PFSK-1 (cell line): ENCODE measurements at regions not wholly inside any gene's neighbourhood (a gene's known extent, or its start where the extent isn't known, plus 50 kb on each side); places are given as distances from the start of the nearest gene placed in this dataset.

Source experiments
- FOXP2 ChIP-seq: optimal IDR thresholded peaks from 2 replicates; pipeline ENCODE3; 2011; ENCODE audit warnings: borderline replicate concordance, control low read depth, inconsistent platforms; ENCODE audit not compliant: insufficient read depth; ENCODE audit errors: extremely low read length, extremely low read depth
- POLR2AphosphoS5 ChIP-seq: IDR thresholded peaks from 2 replicates; pipeline ENCODE4 v1.6.1; 2012; ENCODE audit warnings: low read depth, mild to moderate bottlenecking, control low read depth, low read length, moderate library complexity
- SIN3A ChIP-seq: IDR thresholded peaks from 2 replicates; pipeline ENCODE4 v1.6.1; 2012; ENCODE audit warnings: mild to moderate bottlenecking, low read length, moderate library complexity, borderline replicate concordance; ENCODE audit not compliant: insufficient read depth
- TAF1 ChIP-seq: IDR thresholded peaks from 2 replicates; pipeline ENCODE4 v1.6.1; 2012; ENCODE audit warnings: low read length, control low read depth, borderline replicate concordance; ENCODE audit not compliant: insufficient read depth
- TF ChIP-seq, protein P1 (sequence below), 2 experiments: IDR thresholded peaks; 2 replicates each; pipeline versions ENCODE4 v1.6.1 to v1.8.0; 2011 to 2012; ENCODE audit warnings: low read depth in 2 of 2, low read length in 2 of 2, control low read depth in 1 of 2, inconsistent platforms in 1 of 2, mild to moderate bottlenecking in 1 of 2, moderate library complexity in 1 of 2; ENCODE audit not compliant: insufficient read depth in 1 of 2

DNA sequence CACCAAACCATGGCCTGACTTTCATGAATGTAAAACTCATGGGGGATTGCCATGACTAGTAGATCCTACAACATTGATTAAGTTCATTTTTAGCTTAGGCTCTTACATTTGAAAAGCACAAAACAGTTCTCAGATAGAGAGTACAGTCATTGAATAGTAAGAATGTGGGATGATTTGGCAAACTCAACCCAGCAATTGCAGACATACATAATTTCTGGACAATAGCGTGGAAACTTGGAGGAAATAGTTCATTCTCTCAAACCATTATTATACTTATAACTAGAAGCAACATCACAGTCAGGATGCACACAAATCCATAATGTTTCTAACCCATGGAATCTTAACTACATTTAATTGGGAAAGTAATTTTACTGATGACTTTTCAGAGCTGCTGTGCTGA, 598.2 kb downstream of the LMO4 start:
- TF ChIP-seq POLR2AphosphoS5 (no peak), FOXP2 (no peak), TAF1 (no peak), SIN3A (no peak)
- TF ChIP-seq, protein P1, sequence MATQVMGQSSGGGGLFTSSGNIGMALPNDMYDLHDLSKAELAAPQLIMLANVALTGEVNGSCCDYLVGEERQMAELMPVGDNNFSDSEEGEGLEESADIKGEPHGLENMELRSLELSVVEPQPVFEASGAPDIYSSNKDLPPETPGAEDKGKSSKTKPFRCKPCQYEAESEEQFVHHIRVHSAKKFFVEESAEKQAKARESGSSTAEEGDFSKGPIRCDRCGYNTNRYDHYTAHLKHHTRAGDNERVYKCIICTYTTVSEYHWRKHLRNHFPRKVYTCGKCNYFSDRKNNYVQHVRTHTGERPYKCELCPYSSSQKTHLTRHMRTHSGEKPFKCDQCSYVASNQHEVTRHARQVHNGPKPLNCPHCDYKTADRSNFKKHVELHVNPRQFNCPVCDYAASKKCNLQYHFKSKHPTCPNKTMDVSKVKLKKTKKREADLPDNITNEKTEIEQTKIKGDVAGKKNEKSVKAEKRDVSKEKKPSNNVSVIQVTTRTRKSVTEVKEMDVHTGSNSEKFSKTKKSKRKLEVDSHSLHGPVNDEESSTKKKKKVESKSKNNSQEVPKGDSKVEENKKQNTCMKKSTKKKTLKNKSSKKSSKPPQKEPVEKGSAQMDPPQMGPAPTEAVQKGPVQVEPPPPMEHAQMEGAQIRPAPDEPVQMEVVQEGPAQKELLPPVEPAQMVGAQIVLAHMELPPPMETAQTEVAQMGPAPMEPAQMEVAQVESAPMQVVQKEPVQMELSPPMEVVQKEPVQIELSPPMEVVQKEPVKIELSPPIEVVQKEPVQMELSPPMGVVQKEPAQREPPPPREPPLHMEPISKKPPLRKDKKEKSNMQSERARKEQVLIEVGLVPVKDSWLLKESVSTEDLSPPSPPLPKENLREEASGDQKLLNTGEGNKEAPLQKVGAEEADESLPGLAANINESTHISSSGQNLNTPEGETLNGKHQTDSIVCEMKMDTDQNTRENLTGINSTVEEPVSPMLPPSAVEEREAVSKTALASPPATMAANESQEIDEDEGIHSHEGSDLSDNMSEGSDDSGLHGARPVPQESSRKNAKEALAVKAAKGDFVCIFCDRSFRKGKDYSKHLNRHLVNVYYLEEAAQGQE (IDR thresholded peaks at IDR 0.05; ENCODE audit: insufficient read depth in 1 of 2, low read depth in 2 of 2, low read length in 2 of 2) = no peak
